Body of pancreas (tissue), 4 donors: ENCODE measurements at regions not wholly inside any gene's neighbourhood (a gene's known extent, or its start where the extent isn't known, plus 50 kb on each side); places are given as distances from the start of the nearest gene placed in this dataset.

Experiments
- ATAC-seq: fragments of 150-250 bp; one replicate; pipeline ENCODE4 v1.9.1; 2016
- DNase-seq, 4 donors: peaks; one replicate each; pipeline ENCODE4 v3.0.0-alpha.2; 2019
- H3K27ac ChIP-seq, 4 donors: fragments of 200-600 bp; sonication (generic); 1 replicate in 3 of 4; 2 replicates in 1 of 4; pipeline versions ENCODE4 v1.5.1 to v1.6.1; 2016 to 2019; ENCODE audit warnings: mild to moderate bottlenecking in 1 of 4, mixed read lengths in 1 of 4, moderate library complexity in 1 of 4
- H3K27me3 ChIP-seq, 2 donors: fragments of 200-600 bp; sonication (generic); one replicate each; pipeline ENCODE4 v1.6.0; 2016; ENCODE audit warnings: mild to moderate bottlenecking in 1 of 2
- H3K36me3 ChIP-seq, 2 donors: fragments of 200-600 bp; sonication (generic); replicated peaks in 1 of 2; 2 replicates each; pipeline ENCODE4 v1.5.1; 2016; ENCODE audit warnings: low read depth in 2 of 2; ENCODE audit not compliant: insufficient read depth in 1 of 2
- H3K4me1 ChIP-seq: fragments of 200-600 bp; sonication (generic); one replicate; pipeline ENCODE4 v1.6.0; 2016
- H3K4me3 ChIP-seq, 2 donors: fragments of 200-600 bp; sonication (generic); 1 replicate in 1 of 2; 2 replicates in 1 of 2; pipeline ENCODE4 v1.5.1; 2016 to 2019
- H3K9me3 ChIP-seq, 3 donors: fragments of 200-600 bp; sonication (generic); 1 replicate in 2 of 3; 2 replicates in 1 of 3; pipeline ENCODE4 v1.5.1; 2016
- CTCF ChIP-seq, 7 experiments: fragments of 450-650 bp in 4 of 7; fragments of 200-600 bp in 3 of 7; sonication (generic) in 3 of 7; IDR thresholded peaks; one replicate each; pipeline ENCODE4 v1.5.1; 2016 to 2019; ENCODE audit warnings: antibody characterized with exemption in 7 of 7
- POLR2A ChIP-seq, 3 donors: fragments of 450-650 bp; IDR thresholded peaks; one replicate each; pipeline ENCODE4 v1.6.1; 2016; ENCODE audit warnings: antibody characterized with exemption in 3 of 3, mild to moderate bottlenecking in 2 of 3
- WGBS, 2 donors: methylation state at CpG; one replicate each; pipeline ENCODE4 v1.1.5; 2017; 5-methylcytosine and 5-hydroxymethylcytosine counted together
- intact Hi-C: fragments of 100-400 bp; cut with DNase I; formaldehyde crosslinking; loops from one replicate; pipeline ENCODE4 v1.15.1; 2023

GRCh38 chr4:35739308-35739707, 505.0 kb downstream of the ARAP2 start:
- ATAC-seq (no peak), DNase-seq (no peak)
- H3K27ac ChIP-seq: no peak overlapping the region
- no peak overlapping the region for H3K4me3 ChIP-seq
- no peak for TF ChIP-seq CTCF (IDR thresholded peaks at IDR 0.05)
- TF ChIP-seq POLR2A (IDR thresholded peaks at IDR 0.05): no peak
- 22 to 41% methylated on average over 3 of the region's 3 CpGs for WGBS, 2 donors
- H3K36me3 ChIP-seq: no peaks in the 10 kb centered on the region
- intact Hi-C loops: no loop called here
- H3K27me3 ChIP-seq: no peaks in the 10 kb centered on the region
- H3K4me1 ChIP-seq: no peaks in the 10 kb centered on the region
- no peaks in the 10 kb centered on the region for H3K9me3 ChIP-seq

- no peaks in the 10 kb centered on the region for H3K27me3 ChIP-seq
- TF ChIP-seq CTCF (IDR thresholded peaks at IDR 0.05) (no peak), POLR2A (IDR thresholded peaks at IDR 0.05) (no peak)
- intact Hi-C loops: no loop called here
- H3K4me3 ChIP-seq: no peak overlapping the region
- ATAC-seq (no peak), DNase-seq (no peak)
- H3K9me3 ChIP-seq: no peaks in the 10 kb centered on the region
- H3K36me3 ChIP-seq: no peaks in the 10 kb centered on the region
- no peak overlapping the region for H3K27ac ChIP-seq
- no peaks in the 10 kb centered on the region for H3K4me1 ChIP-seq
Observed at GRCh38 chr4:35754047-35754446, 490.3 kb downstream of the ARAP2 start.

GRCh38 chr4:35757836-35758235, 486.5 kb downstream of the ARAP2 start:
- DNase-seq (no peak), ATAC-seq (no peak)
- intact Hi-C loops: no loop called here
- Histone ChIP-seq H3K4me3 (no peak overlapping the region), H3K36me3 (no peaks in the 10 kb centered on the region), H3K27me3 (no peaks in the 10 kb centered on the region), H3K4me1 (no peaks in the 10 kb centered on the region), H3K9me3 (no peaks in the 10 kb centered on the region), H3K27ac (no peak overlapping the region)
- WGBS, 2 donors: 38 to 63% methylated on average over 1 of the region's 1 CpG
- no peak for TF ChIP-seq CTCF (IDR thresholded peaks at IDR 0.05)
- TF ChIP-seq POLR2A (IDR thresholded peaks at IDR 0.05): no peak

DNA sequence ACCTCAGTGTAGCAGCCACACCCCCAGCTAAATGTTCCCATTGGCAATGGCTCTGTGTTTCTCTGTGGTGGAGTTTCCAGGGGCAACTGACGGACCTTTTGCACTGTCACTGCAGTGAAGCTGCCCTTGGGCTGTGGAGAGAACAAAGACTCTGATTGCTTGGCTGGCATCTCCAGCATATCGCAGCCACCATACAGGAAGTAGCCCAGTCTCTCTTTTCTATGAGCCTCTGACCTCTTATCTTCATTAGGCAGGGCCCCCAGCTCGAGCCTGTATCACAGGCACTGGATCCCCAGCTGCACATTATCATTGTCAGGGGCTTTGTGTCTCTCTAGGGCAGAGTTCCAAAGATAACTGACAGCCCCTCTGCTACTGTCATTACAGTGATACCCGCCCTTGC, 483.5 kb downstream of the ARAP2 start:
- H3K36me3 ChIP-seq: no peaks in the 10 kb centered on the region
- no peak for DNase-seq
- no peaks in the 10 kb centered on the region for H3K27me3 ChIP-seq
- no peak overlapping the region for H3K27ac ChIP-seq
- TF ChIP-seq POLR2A (IDR thresholded peaks at IDR 0.05) (no peak), CTCF (IDR thresholded peaks at IDR 0.05) (no peak)
- H3K4me3 ChIP-seq: no peak overlapping the region
- intact Hi-C loops: no loop called here
- no peaks in the 10 kb centered on the region for H3K4me1 ChIP-seq
- 45 to 56% methylated on average over 4 of the region's 4 CpGs for WGBS, 2 donors
- no peaks in the 10 kb centered on the region for H3K9me3 ChIP-seq
- ATAC-seq: no peak

DNA sequence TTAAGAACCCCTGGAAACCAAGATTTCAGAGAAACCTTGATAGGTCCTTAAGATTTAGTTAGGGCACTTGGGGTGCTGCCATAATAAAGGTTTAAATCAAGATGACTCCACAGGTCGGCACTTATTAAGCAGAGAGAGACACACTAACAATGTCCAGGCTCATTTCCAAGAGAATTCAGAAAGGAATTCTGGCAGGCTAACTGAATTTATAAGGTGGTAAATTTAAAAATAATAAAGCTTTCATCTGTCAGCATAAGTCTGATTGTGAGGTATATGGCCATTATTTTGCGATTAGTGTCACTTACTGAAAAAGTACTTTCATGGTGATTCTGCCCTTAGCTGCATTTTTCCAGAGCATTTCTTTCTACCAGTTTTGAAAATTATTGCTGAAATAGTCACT, 472.7 kb downstream of the ARAP2 start:
- intact Hi-C loops: no loop called here
- TF ChIP-seq CTCF (IDR thresholded peaks at IDR 0.05) (no peak), POLR2A (IDR thresholded peaks at IDR 0.05) (no peak)

More for the DNA sequence above, 472.7 kb downstream of the ARAP2 start:
- Histone ChIP-seq H3K36me3 (no peaks in the 10 kb centered on the region), H3K27me3 (no peaks in the 10 kb centered on the region), H3K27ac (no peak overlapping the region), H3K4me1 (no peaks in the 10 kb centered on the region), H3K9me3 (no peaks in the 10 kb centered on the region), H3K4me3 (no peak overlapping the region)
- no peak for DNase-seq
- no peak for ATAC-seq
- 64 to 68% methylated on average over 2 of the region's 2 CpGs for WGBS, 2 donors
